ENCODE measurements at regions not wholly inside any gene's neighbourhood (a gene's known extent, or its start where the extent isn't known, plus 50 kb on each side); places are given as distances from the start of the nearest gene placed in this dataset.

- no peak for DNase-seq
Observed at GRCh38 chr13:74645586-74645985, 511.4 kb upstream of the KLF12 start.

GRCh38 chr13:74644229-74644628 is 510.0 kb upstream of the KLF12 start:
- no peak for DNase-seq

DNA sequence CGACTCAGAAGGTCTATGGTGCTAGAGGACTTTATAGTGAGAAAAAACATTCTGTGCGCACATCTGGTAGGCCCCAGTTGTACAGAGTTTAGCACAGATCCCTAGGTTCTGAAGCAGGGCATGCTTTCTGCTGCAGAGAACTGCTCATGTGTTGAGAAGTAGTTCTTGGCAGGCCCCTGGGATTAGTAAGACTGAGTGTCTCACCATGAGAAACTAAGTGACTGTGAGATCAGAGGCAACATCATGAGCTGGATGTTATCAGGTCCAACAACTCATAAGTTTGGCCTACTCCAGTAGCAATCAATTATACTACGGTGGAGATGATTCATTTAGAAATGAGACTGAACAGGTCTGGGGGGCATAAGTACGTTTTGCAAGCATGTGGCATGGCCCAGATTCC is 507.4 kb upstream of the KLF12 start:
- DNase-seq = no peak

GRCh38 chr13:74633734-74634133 is 499.5 kb upstream of the KLF12 start:
- no peak for DNase-seq

- no peak for DNase-seq
Observed at GRCh38 chr13:74629985-74630384, 495.8 kb upstream of the KLF12 start.

- DNase-seq = no peak
Observed at GRCh38 chr13:74625541-74625940, 491.3 kb upstream of the KLF12 start.

GRCh38 chr13:74623761-74624160 is 489.6 kb upstream of the KLF12 start:
- DNase-seq = no peak

- DNase-seq = no peak
Observed at GRCh38 chr13:74622284-74622683, 488.1 kb upstream of the KLF12 start.

- no peak for DNase-seq
Observed at GRCh38 chr13:74620711-74621110, 486.5 kb upstream of the KLF12 start.

- no peak for DNase-seq
Observed at GRCh38 chr13:74620308-74620707, 486.1 kb upstream of the KLF12 start.

- DNase-seq = peak; percentile 16
Observed at GRCh38 chr13:74597526-74597925, 463.3 kb upstream of the KLF12 start.

GRCh38 chr13:74596691-74597090 is 462.5 kb upstream of the KLF12 start:
- no peak for DNase-seq

DNA sequence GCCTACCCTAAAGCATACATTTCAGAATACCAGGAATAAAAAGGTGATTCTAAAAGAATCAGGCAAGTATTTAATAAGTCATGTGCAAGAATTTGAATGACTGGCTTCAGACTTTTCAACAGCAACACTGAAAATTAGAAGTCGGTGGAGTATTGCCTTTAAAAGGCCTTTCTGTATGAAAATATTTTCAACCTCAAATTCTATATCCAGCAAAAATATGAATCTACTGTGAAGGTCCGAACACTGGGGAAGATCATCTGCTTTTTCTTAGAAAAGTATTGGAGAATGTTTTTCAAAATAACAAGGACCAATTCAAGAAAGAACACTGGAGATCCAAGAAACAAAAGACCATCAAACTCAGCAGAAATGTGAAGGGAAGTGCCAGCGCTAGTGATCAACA is 459.5 kb upstream of the KLF12 start:
- DNase-seq = no peak

- no peak for DNase-seq
Observed at GRCh38 chr13:74586847-74587246, 452.6 kb upstream of the KLF12 start.

DNA sequence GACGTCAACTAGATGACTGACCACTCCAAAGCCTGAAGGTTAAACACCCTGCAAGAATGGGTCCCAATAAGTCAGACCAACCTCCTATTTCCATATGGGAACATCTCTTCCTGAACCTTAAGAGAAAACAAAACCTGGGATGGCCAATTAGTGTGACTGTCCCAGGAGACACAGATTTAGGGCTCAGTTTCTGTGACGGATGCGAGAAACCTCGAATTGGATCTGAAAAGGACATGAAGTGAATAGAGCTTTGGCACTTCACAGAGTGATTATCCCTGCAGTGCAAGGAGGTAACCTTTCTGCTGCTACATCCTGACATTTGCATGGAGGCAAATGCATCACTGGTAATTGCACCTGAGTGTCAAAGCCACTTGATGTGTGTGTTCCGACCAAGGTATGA is 442.2 kb upstream of the KLF12 start:
- DNase-seq = no peak

- DNase-seq = no peak
Observed at GRCh38 chr13:74575729-74576125, 441.5 kb upstream of the KLF12 start.

DNA sequence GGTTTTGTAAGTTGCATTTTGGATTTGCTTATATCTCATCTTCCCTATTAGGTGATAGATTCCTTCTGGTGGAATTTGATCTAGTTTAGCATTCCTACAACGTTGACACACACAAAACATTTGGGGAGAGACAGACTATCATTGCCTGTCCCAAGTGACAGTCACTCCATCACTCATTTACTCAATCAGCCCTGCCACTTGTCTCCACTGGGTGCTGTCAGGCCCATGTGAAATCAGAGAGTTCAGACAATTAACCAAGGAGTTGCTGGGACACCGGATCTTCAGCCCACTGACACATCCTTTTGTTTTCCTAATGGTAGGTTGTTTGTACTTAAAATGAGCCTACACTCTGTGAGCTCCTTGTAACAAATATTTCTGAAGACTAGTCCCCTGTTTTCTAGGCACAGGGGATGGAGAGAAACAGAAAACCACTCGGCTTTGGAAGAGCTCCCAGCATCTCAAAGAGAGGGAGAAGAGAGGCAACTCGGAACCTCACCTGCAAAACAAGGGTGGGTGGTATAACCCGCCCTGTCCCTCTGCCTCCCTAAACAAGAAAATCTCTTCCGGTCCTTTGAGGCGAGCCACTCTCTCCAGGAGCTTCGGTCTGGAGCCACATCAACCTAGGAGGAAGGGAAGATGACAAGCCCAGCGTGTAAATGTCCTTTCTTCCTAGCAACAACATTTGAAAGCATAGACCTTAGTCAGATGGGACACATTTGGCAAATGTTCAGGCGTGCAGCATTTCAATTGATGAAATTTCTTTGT is 440.9 kb upstream of the KLF12 start:
- peak; percentile 20 for DNase-seq

DNA sequence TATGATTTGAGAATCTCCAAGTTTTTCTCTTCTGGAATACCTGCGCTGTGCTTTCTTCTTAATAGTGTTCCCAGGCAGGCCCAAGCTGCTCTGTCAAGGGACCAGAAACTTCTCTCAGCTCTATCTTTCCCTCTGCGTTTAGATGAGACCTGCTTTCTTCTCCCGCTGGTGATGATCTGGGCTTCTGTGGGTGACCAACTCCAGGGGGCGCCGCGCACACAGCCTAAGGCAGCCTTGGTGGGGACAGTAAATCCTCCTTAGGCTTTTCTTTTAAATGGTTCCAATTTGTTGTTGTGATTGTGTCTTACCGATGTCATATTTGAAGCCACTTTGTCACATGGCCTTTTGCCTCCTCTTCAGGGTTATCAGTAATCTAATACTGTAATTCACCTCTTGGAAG is 439.4 kb upstream of the KLF12 start:
- no peak for DNase-seq

DNA sequence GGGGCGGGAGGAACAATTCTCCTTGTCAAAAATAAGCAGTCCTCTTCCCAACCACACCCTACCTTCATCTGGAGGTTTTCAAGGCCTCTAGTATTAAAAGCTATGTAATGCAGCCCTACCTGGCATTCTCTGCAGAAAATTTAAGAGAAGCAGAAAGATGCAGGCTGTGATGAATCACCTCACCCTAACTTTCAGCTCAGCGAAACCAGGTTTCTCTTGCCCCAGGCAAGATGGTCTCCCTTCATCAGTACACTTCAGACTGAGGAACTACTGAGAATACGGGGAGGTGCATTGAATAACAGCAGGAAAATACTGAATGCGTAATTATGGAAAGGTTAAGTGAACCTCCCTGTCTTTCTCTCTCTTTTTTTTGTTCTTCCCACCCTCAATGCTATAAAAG is 437.6 kb upstream of the KLF12 start:
- no peak for DNase-seq

DNA sequence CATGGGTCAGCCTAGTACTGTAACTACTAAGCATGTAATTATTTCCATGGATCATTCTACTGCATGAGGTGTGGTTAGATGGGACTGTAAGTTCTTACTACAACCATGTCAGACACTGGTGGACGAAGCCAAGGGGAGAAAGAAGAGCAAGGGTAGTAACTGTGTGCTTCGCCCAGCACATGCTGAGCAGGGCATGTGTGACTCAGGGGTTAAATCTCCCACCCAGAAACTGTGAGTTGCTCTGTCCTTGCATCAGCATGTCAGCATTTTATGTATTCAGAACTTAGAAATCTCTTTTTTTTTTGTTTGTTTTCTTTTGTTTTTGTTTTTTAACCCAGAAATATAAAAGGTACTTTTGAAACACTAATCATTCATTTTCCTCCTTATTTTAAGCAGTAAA is 436.6 kb upstream of the KLF12 start:
- no peak for DNase-seq

DNA sequence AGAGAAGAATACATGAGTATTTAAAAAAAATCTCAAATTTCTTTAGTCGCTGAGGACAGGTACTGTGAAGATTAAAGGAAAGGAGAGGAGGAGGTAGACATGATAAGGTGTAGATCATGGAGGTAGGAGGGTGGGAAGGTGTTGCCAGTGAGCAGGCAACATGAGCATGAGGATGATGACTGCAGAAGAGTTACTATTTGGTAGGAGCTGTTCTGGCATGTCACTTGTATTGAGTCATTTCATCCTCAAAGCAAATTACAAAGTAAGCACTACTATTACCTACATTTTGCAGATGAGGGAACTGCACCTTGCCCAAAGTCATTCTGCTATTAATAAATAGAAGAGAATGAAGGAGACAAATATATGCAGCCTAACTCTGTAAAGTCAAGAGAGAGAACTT is 435.8 kb upstream of the KLF12 start:
- no peak for DNase-seq

- DNase-seq = no peak
Observed at GRCh38 chr13:74569251-74569650, 435.0 kb upstream of the KLF12 start.

GRCh38 chr13:74567485-74567884 is 433.3 kb upstream of the KLF12 start:
- no peak for DNase-seq

- DNase-seq = no peak
Observed at GRCh38 chr13:74562381-74562780, 428.2 kb upstream of the KLF12 start.

DNA sequence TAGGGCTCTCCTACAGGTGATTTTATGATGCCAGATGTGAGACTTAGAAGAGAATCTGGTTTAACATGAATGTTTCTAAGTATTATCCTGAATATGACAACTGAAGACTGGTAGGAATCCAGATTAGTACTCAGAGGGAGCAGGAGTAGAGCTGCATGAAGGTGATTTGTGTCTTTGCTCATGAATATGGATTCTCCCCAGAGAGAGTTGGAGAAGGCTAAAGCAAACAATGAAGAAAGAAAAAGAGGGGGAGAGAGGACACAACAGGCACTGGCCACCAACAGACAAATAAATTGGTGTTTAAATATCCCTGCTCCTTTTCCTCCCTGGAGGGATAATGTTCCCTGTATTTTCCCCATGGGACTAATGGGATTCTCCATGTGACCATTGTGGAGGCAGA is 427.0 kb upstream of the KLF12 start:
- no peak for DNase-seq

All from NCI-H748 treated with DMSO at 0.1 percent for 48 hours (cell line).